ENCODE measurements at regions not wholly inside any gene's neighbourhood (a gene's known extent, or its start where the extent isn't known, plus 50 kb on each side); places are given as distances from the start of the nearest gene placed in this dataset.

GRCh38 chr5:18052569-18052968 lies 418.3 kb downstream of the TAF11L14 start:
- TF ChIP-seq EP300 (IDR thresholded peaks at IDR 0.05) (no peak), POLR2A (IDR thresholded peaks at IDR 0.05) (no peak)
